Stimulated activated CD4-positive, alpha-beta T cell treated with anti-CD3 and anti-CD28 coated beads, Interleukin-4, amount 100 ng/mL, for 48 hours (primary cell): ENCODE measurements at regions not wholly inside any gene's neighbourhood (a gene's known extent, or its start where the extent isn't known, plus 50 kb on each side); places are given as distances from the start of the nearest gene placed in this dataset.

Experiments
- DNase-seq, 2 donors: peaks; one replicate each; pipeline ENCODE4 v3.0.0-alpha.2; 2020; ENCODE audit warnings: low read depth in 2 of 2

- DNase-seq = no peak
Measured at GRCh38 chr2:105593221-105593967, 151.3 kb upstream of the NCK2 start.

- DNase-seq = no peak
Measured at GRCh38 chr2:105592288-105592687, 152.4 kb upstream of the NCK2 start.

- DNase-seq = no peak
Measured at GRCh38 chr2:105590780-105591660, 153.7 kb upstream of the NCK2 start.

GRCh38 chr2:105588581-105588980 is 156.1 kb upstream of the NCK2 start:
- DNase-seq = no peak

- DNase-seq = no peak
Measured at GRCh38 chr2:105587637-105588036, 157.1 kb upstream of the NCK2 start.

- DNase-seq = no peak
Measured at GRCh38 chr2:105584435-105585010, 160.2 kb upstream of the NCK2 start.

GRCh38 chr2:105582952-105583660 is 161.6 kb upstream of the NCK2 start:
- no peak for DNase-seq

GRCh38 chr2:105581555-105581944 is 163.2 kb upstream of the NCK2 start:
- no peak for DNase-seq

- no peak for DNase-seq
Measured at GRCh38 chr2:105580870-105581554, 163.7 kb upstream of the NCK2 start.

- DNase-seq = no peak
Measured at GRCh38 chr2:105580216-105580615, 164.5 kb upstream of the NCK2 start.

- DNase-seq = no peak
Measured at GRCh38 chr2:105578166-105578565, 166.5 kb upstream of the NCK2 start.

- DNase-seq = no peak
Measured at GRCh38 chr2:105577762-105578161, 166.9 kb upstream of the NCK2 start.

GRCh38 chr2:105576440-105577241 is 168.1 kb upstream of the NCK2 start:
- DNase-seq = no peak

- no peak for DNase-seq
Measured at GRCh38 chr2:105576050-105576439, 168.7 kb upstream of the NCK2 start.

GRCh38 chr2:105575499-105576025 is 169.2 kb upstream of the NCK2 start:
- no peak for DNase-seq

GRCh38 chr2:105574796-105575344 is 169.8 kb upstream of the NCK2 start:
- no peak for DNase-seq

GRCh38 chr2:105573910-105574655 is 170.6 kb upstream of the NCK2 start:
- no peak for DNase-seq

GRCh38 chr2:105573490-105573889 is 171.2 kb upstream of the NCK2 start:
- DNase-seq = no peak

- DNase-seq = no peak
Measured at GRCh38 chr2:105571445-105571987, 172.7 kb upstream of the FHL2 start.
